ENCODE measurements at regions not wholly inside any gene's neighbourhood (a gene's known extent, or its start where the extent isn't known, plus 50 kb on each side); places are given as distances from the start of the nearest gene placed in this dataset.
A peak's percentile ranks its signal among the peaks of the same experiment; 100 is the strongest.
"Not testable (repeated sequence)": the region's sequence is repeated elsewhere in the genome, so short reads cannot be mapped to it uniquely, and the experiment has no call there.

- DNase-seq (ENCODE audit: low spot score) (no peak), ATAC-seq (no peak)
- intact Hi-C loops (cut with DNase I), result no loop called here
Measured at GRCh38 chrX:37904833-37905232, 57.5 kb upstream of the DYNLT3 start.

DNA sequence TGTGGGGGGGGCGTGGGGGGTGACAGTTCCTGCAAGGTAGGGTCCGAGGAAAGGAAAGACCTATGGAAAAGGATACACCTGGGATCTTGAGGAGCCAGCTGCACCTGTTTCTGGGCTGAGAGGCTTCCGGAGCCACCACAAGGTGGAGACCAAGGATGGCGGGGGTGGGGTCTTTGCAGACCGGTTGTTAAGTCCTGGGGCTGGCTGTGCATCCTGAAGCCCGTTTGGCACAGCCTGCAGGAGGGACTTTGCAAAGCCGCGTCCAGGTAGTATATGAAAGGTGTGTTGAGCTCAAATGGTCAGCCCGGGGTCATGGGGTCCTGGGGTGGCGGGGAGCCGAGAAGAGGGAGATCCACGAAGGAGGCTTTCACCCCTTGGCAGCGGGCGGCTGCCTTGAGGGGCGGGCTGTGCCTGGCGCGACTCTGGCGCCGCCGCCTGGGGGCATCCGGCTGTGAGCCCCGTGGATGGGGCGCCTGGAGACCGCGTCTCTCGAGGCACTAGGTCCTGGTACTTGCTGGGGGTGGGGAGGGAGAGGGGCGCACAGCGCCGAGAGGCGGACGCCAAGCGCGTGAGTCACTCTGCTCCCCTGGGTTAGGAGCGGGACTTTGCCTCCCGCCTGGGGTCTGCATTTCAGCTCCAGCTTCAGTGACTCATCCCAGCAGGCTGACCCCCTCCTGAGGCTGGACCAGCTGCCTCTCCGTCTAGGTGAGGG, 58.2 kb upstream of the DYNLT3 start:
- intact Hi-C loops (cut with DNase I), result no loop called here
- DNase-seq (ENCODE audit: low spot score) (no peak), ATAC-seq (no peak)

DNA sequence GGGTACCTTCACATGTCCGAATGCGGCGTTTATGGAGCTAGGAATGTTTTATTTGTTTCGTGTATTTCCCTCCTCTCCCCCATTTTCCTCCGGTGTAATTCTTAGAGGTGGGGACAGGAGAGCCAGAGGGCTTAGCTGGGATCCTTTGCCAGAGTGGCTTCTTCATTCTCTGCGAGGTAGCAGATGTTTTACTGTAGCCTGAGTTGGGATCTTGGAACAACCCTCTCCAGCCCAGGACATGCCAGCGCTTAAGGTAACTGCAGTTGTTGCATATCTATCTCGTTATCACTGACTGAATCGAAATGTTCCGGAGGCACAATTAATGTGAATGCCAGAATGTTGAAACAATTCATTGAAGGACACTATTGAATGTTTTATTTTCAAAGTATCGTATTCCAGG, 59.0 kb upstream of the DYNLT3 start:
- DNase-seq (ENCODE audit: low spot score), result no peak
- ATAC-seq, result no peak
- intact Hi-C loops (cut with DNase I), result no loop called here

DNA sequence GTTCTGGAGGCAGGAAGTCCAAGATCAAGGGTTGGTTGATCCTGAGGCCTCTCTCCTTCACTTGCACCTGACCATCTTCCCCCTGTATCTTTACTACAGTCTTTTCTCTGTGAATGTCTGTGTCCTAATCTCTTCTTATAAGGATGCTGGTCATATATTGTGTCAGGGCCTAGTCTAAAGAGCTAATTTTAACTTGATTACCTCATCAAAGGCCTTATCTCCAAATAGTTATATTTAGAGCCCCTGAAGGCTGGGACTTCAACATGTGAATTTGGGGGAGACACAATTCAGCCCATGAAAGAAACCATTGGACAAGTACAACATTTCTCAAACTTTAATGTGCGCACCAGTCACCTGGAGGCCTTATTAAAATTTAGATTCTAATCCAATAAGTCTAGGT, 62.8 kb upstream of the DYNLT3 start:
- intact Hi-C loops (cut with DNase I), result loop anchor here (10.0 kb wide), 1 partner anchor 75 kb away; no protein-coding TSS in a partner anchor
- DNase-seq (ENCODE audit: low spot score), result no peak
- ATAC-seq, result no peak

- ATAC-seq, result no peak
- intact Hi-C loops (cut with DNase I), result loop anchor here (10.0 kb wide), 1 partner anchor 72 kb away; no protein-coding TSS in a partner anchor
Measured at GRCh38 chrX:37912304-37912703, 64.9 kb upstream of the DYNLT3 start.

GRCh38 chrX:37912777-37913176, 65.4 kb upstream of the DYNLT3 start:
- no peak for ATAC-seq
- DNase-seq (ENCODE audit: low spot score), result no peak
- intact Hi-C loops (cut with DNase I), result loop anchor here (10.0 kb wide), 1 partner anchor 72 kb away; no protein-coding TSS in a partner anchor

More at GRCh38 chrX:37912304-37912703, 64.9 kb upstream of the DYNLT3 start:
- no peak for DNase-seq (ENCODE audit: low spot score)

GRCh38 chrX:37918168-37918567, 70.8 kb upstream of the DYNLT3 start:
- ATAC-seq, result no peak
- no peak for DNase-seq (ENCODE audit: low spot score)
- intact Hi-C loops (cut with DNase I), result loop anchor here (10.0 kb wide), 1 partner anchor 67 kb away; no protein-coding TSS in a partner anchor

DNA sequence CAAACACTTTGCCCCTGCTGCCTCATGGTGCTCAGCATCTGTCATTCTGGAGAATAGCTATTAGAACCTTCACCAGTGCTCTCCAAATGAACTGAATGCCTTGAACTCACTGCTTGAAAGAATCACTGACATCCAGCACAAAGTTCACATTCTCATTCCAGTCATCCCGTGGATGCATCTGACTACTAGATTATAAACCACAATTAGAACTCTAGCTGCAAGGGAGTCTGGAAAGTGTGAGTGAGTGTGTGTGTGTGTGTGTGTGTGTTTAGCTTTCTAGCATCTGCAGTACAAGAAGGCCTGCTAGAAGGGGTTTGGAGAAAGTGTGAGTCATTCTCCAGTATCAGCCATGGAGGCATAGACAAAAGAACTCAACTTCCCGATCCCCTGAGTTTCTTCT, 71.3 kb upstream of the DYNLT3 start:
- DNase-seq (ENCODE audit: low spot score) (no peak), ATAC-seq (no peak)
- intact Hi-C loops (cut with DNase I), result loop anchor here (10.0 kb wide), 1 partner anchor 66 kb away; no protein-coding TSS in a partner anchor

DNA sequence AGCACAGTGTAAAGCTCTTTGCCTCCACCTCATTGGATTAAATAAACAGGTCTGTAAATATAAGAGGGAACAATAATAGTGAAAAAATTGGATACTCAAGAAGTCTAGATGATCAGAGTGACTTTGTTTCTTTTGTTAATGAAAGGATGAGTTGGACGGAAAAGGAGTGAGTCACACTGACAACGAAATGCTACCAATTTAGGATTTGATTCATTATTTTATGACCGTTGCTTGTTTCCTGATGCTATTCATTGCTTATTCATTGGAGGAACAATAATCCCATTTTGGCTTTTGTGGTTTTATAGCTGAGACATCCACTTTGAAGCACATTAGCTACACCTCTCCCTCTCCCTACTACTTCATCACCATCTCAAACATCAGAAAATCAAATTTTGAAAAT, 74.4 kb upstream of the DYNLT3 start:
- intact Hi-C loops (cut with DNase I), result no loop called here
- ATAC-seq (no peak), DNase-seq (ENCODE audit: low spot score) (no peak)

- ATAC-seq (no peak), DNase-seq (ENCODE audit: low spot score) (no peak)
- intact Hi-C loops (cut with DNase I), result no loop called here
Measured at GRCh38 chrX:37922928-37923327, 75.6 kb upstream of the DYNLT3 start.

DNA sequence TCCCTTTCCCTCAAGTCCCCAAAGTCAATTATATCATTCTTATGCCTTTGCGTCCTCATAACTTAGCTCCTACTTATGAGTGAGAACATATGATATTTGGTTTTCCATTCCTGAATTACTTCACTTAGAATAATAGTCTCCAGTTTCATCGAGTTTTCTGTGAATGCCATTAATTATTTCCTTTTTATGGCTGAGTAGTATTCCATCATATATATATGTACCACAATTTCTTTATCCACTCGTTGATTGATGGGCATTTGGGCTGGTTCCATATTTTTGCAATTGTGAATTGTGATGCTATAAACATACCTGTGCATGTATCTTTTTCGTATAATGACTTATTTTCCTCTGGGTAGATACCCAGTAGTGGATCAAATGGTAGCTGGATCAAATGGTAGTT, 78.4 kb upstream of the DYNLT3 start:
- ATAC-seq; intact Hi-C loops (cut with DNase I): not testable (repeated sequence)

GRCh38 chrX:37926700-37927099, 79.3 kb upstream of the DYNLT3 start:
- DNase-seq (ENCODE audit: low spot score), result no peak
- ATAC-seq, result peak; percentile 51
- intact Hi-C loops (cut with DNase I), result no loop called here

More for the DNA sequence above, 78.4 kb upstream of the DYNLT3 start:
- not testable (repeated sequence) for DNase-seq (ENCODE audit: low spot score)

- no peak for DNase-seq (ENCODE audit: low spot score)
- no peak for ATAC-seq
- intact Hi-C loops (cut with DNase I), result no loop called here
Measured at GRCh38 chrX:37942170-37942569, 64.2 kb upstream of the SYTL5 start.

DNA sequence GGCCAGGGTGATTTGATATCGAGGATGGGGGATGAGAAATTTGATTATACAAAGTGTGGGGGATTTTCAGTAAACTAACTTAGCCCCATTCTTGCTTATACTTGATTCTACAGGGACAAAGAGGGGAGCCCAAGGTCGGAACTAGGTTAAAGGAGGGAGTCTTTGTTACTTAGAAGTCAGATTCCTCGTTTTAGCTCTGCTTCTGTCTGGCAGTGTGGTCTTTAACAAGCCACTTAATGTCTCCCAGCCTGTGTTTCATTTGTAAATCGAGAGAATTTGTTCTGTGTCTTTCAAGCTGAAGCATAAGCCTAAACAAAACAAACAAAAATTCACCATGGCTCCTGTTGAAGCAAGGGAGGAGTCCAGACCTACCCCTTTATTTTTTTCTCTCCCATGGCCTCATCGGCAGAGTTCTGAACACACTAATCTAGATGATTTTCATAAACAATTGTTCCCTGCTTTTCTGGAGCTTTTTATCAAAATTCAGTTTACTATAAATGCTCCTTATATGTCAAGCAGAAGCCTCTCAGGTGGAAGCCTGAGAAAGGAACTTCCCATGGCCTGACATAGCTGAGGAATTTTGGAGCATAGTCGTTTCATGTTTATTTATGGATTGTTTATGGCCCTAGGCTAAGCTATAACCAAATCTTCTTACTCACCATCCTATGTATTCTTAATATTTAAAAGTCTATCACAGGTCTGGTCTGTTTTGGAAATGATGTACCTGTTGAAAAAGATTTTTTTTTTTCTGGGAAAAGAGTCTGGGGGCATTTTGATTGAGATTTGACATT, 62.6 kb upstream of the SYTL5 start:
- DNase-seq (ENCODE audit: low spot score) (no peak), ATAC-seq (no peak)
- intact Hi-C loops (cut with DNase I), result no loop called here

DNA sequence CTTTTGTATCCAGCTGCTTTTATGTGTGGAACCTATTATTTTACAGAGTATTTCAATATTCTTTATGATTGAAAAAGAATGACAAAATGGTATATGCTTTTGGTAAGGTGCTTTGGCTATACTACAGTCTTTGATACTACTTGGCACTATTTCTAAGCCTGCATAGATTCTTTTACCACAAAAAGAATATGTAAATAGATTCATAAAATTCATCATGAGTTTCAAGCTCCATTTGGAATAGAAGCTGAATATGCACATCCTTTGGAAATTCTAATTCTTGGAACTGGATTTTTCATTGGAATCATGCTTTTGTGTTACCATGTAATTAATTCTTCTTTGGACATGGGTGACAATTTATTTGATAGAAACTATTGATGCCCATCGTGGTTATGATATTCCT, 60.2 kb upstream of the SYTL5 start:
- intact Hi-C loops (cut with DNase I), result no loop called here
- ATAC-seq, result no peak
- no peak for DNase-seq (ENCODE audit: low spot score)

GRCh38 chrX:37955273-37955672, 51.1 kb upstream of the SYTL5 start:
- ATAC-seq, result no peak
- no peak for DNase-seq (ENCODE audit: low spot score)
- intact Hi-C loops (cut with DNase I), result no loop called here

- ATAC-seq, result no peak
- intact Hi-C loops (cut with DNase I), result no loop called here
- DNase-seq (ENCODE audit: low spot score), result no peak
Measured at GRCh38 chrX:37956223-37956622, 50.1 kb upstream of the SYTL5 start.
